ENCODE measurements at regions not wholly inside any gene's neighbourhood (a gene's known extent, or its start where the extent isn't known, plus 50 kb on each side); places are given as distances from the start of the nearest gene placed in this dataset.
"Not testable (repeated sequence)": the region's sequence is repeated elsewhere in the genome, so short reads cannot be mapped to it uniquely, and the experiment has no call there.

DNA sequence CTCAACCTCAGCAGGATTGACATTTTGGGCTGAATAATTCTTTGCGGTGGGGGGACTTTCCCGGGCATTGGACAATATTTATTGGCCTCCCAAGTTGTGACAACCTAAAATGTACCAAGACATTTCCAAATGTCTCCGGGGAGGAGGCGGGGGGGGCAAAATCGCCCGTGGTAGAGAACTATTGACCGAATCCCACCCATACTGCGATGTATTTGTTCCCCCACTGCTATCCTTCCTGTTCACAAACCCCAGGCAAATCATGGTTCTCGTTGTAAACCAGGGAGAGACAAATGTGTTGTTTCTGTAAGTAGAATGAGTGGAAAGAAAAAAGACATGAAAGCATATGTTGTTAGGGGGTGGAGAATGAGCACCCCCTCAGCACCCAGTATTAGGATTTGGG is 141.9 kb downstream of the PSAT1 start:
- DNase-seq = no peak

DNA sequence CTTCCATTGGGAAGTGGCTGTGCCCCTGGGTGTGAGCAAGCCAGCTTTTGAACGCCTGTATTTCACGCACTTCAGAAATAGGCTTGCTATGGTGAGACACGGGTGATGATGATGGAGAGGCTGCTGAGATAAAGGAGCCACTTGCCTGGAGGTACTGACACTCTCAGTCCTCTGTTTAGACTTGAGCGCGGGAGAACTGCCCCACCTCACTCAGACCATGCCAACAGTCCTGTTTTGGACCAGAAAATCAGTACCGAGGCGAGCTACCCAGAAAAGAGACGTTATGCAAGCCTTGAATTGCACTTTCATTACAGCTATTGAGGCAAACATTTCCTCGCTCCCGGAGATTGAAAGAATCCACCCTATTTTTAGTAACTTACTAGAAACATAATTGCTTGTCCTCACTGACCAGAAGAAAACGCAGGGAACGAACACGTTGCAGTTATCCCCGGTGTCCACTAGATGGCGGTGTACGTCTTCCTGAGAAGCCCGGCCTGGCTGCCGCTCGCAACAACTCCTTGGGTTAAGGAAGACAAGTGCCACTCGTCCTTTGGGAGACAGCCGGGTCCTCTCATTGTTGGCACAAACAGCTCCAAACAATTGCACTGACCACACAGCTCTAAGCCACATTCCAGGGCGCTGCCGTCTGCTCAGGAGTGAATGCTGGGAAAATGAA is 142.4 kb downstream of the PSAT1 start:
- peak; percentile 47 to 90 for DNase-seq

DNA sequence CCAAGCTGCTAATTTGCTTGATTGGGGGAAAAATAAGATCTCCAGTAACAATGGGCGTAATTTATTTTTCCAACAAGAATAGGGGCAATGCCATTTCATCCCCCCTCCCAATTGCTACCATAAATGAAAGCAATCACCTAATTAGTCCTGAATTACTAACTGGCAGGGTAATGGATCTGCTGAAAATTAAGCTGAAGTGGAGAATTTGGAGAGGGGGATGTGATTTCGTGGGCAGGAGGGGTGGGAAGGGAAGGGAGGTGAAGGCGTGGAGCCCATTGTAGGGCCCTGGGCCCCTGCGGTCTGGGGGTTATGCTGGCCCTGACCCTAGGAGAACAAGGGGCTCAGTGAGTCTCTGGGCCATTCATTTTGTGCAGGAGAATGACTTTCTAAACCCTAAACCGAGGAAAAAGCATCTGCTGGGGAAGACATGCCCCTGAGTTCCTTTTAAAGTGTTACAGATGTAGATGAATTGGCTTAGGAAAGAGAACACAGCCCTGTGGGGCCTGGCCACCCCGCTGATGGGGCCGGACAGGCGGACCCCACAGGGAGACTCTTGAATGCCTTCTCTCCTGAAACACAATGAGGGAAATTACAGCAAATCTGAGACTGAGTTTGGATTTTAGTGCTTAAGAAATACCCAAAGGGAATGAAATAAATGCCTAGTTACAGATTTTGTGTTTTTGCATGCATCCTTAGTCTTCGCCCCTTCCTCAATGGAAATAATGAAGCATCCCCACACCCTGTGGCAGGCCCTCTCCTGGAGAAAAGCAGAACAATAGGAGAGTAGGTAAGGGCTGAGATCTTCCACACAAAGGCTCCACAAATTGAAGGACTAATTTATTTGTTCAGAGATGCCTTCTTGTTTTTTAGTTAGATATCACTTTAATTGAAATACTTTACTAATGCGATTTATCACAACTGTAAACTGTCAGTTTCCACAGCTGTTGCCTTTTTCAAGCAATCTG is 143.2 kb downstream of the PSAT1 start:
- DNase-seq = no peak

DNA sequence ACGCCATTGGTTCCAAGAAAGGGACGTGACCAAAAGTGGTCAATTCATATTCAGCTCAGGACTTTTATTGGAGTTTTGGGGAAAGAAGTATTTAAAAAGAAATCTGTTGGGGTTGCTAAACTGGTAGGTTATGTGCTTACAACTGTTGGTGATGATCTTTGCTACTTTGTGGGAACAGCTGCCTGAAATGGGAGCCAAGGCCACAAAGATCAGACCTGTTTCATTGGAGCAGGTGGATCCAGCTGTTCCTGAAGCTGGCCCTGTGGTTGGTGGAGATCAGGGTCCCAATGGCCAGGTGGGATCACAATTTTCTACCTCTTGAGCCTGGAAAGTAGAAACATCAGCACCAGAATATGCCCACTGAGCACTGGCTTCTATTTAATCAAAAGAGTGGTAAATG is 144.5 kb downstream of the PSAT1 start:
- no peak for DNase-seq

DNA sequence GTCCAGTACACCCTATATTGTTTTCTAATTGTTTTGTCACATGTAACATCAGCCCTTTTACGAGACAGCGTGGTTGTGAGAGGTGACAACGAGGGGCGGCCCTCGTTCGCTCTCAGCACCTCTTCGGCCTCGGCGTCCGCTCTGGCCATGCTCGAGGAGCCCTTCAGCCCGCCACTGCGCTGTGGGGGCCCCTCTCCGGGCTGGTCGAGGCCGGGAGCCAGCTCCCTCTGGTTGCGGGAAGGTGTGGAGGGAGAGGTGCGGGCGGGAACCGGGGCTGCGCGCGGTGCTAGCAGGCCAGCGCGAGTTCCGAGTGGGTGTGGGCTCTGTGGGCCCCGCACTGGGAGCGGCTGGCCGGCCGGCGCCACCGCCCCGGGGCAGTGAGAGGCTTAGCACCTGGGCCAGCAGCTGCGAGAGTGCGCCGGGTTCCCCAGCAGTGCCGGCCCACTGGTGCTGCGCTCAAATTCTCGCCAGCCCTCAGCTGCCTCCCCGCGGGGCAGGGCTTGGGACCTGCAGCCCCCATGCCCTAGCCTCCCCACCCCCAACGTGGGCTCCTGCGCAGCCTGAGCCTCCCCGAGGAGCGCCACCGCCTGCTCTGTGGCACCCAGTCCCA is 145.0 kb downstream of the PSAT1 start:
- no peak for DNase-seq

DNA sequence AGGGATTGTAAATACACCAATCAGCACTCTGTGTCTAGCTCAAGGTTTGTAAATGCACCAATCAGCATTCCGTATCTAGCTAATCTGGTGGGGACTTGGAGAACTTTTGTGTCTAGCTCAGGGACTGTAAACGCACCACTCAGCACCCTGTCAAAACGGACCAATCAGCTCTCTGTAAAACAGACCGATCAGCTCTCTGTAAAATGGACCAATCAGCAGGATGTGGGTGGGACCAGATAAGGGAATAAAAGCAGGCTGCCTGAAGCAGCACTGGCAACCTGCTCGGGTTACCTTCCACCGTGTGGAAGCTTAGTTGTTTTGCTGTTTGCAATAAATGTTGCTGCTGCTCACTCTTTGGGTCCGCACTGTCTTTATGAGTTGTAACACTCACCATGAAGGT is 145.7 kb downstream of the PSAT1 start:
- not testable (repeated sequence) for DNase-seq

DNA sequence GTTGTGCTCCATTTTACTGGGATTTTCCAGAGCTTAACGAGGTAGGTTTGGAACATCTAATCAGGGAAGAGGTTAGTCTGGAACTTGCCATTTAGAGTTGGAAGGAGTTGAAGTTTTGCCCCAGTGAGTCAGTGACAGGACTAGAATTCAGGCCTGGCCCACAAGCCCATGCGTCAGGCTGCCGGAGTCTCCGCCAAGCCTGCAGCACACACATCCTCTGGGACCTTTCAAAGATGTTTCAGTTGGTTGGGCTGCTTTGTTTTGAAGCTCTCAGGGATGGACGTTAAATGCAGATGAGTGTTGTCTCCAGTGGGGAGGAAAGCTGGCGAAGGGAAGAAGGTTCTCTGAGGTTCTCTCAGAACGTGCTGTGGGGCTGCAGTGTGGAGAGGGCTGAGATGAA is 147.0 kb downstream of the PSAT1 start:
- no peak for DNase-seq

DNA sequence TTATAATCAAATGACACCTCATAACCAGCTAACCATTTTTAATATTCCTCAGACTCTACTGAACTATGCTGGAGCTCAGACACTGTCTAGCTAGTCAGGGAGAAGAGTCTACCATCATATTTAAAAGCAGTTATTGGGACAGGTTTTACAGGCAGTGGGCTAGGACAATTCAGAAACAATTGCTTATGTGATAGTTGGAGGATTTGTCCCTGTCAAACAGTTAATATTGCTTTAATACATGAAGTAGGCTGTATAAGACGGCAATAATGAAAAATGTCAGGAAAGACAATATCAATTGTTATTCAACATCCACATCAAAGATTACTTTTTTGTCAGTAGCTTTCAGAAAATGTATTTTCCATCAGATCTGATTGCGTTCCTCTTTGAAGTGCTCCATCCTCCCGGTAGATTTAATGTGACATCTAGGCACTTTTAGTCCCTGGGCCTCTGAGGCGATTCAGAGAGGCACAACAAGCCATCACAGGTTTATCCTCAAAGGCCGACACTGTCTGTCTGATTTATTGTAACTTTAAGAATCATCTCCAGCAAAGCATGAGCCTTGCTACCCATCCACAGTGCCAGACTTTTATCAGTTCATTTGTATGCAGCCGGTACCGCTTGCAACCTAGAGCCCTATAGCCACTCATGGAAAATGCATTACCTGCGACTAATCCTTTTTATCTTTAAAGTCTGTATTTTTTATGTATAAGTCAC is 152.2 kb downstream of the PSAT1 start:
- no peak for DNase-seq

DNA sequence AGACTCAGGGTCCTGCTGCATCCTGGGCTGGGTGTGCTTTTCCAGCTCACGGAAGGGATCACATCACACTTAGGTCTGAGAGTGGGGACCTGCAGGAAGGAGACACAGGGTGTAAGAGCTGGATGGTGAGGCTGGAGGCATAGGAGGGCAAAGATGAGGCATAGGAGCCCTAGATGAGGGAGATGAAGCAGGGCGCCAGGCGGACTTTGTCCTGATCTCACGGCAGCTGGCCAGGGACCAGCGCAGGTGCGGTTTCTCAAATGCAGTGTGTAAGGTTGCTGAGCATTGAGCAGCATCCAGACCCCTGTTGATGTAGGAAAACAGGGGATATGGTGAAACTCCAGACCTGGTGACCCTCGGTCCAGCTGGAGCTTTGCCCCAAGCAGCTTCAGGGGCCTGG is 156.5 kb downstream of the PSAT1 start:
- no peak for DNase-seq

DNA sequence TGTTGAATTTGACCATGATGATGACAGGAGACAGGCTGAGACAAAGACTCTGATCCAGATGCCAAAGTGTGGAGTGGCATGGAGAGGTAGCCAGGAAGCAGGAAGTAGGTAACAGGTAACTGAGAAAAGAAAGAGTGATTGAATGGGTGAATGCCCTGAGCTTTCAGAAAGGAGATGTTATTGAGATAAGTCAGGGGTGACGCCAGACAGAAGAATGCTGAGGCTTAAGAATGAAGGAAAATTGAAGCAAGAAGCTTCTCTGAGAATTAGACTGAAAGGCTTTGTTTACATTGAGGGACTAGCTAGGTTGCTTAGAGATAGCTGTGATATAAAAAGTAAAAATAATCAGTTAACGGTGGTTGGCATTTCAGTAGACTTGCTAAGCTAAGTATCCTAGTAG is 165.7 kb downstream of the PSAT1 start:
- no peak for DNase-seq

DNA sequence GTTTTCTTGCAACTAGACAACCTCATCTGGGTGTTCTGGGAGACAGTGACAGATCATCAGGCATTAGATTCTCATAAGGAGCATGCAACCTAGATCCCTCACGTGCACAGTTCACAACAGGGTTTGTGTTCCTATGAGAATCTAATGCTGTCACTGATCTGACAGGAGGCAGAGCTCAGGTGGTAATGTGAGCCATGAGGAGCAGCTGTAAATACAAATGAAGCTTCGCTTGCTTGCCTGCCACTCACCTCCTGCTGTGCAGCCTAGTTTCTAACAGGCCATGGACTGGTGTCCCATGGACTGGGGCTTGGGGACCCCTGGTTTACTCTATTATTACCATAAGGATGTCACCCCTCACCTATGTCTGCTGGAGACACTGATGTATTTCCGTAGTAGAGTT is 166.8 kb downstream of the PSAT1 start:
- DNase-seq = no peak

DNA sequence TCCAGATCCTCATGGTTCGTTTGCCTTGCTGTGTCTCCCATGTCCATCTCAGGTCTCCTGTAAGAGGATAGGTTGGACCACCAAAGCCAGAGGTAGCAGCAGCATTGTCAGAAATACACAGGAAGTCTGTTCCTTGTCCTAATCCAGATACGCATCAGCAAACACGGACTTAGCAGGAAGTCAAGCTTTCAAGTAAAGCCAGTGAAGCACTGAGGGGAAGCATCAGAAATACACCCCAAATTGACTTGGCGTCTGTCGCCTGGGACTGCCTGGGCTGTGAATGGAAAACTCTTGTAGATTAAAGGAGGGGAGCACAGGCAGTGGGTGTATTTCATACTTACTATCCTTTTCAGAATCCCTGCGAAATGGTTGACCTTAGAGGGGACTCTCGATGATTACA is 171.3 kb downstream of the PSAT1 start:
- no peak for DNase-seq

DNA sequence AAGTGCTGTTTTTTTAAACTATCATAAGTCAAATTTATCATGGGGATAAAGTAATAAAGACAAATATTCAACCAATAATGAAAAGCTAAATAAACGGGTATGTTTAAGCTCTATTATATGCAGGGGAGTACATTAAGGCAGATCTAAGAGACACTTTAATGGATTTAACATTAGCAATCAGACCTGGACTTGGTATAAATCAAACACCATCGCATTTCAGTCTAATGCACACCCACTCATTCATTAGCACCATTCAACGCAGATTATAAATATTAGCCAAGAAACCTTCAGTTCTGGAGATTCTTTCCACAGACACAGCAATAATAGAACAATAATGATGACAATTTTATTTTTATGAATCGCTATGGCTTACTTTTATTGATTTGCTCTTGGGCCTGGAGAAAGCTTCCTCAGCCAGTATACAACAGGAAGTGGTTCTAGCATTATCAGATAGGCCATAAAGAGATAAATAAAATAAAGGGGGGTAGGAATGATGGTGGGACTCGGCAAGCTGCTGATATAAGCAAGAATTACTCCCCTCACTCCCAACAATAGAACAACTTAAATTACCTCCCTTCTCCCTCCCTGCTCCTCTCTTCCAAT is 172.2 kb downstream of the PSAT1 start:
- DNase-seq = no peak

DNA sequence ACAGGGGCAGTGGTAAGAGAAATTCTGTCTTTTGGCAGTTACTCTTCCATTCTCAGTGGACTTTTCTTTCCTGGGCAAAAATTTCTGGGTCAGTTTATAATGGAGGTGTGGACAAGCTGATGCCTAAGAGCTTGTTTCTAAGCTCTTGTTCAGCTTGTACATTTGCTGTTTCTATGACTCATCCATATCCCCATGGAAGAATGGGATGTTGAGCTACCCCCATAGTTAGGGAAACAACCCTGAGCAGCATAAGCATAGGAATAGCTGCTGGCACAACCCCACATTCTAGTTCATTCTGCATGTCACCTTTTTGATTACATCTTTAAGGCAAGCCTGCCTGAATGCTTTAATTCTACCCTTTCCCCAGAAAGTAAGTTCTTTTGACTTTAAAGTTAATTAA is 173.3 kb downstream of the PSAT1 start:
- DNase-seq = no peak

DNA sequence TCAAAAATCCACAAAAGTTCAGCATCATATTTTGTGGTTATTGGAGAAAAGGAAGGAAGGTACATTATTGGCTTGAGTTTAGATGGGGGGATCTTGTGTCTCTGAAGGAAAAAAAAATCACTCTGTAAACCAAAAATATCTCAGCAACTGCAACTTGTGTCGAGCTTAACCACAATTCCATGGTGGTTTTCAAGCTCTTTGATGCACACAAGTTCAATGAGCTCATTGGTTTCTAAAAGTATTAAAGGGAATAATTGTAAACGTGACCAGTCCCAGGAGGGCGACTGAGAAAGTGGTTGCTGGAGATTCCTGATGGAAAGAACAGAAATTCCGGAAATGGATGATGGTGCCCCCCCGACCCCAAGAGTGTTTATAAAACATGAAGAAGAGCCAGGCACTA is 173.8 kb downstream of the PSAT1 start:
- DNase-seq = no peak

DNA sequence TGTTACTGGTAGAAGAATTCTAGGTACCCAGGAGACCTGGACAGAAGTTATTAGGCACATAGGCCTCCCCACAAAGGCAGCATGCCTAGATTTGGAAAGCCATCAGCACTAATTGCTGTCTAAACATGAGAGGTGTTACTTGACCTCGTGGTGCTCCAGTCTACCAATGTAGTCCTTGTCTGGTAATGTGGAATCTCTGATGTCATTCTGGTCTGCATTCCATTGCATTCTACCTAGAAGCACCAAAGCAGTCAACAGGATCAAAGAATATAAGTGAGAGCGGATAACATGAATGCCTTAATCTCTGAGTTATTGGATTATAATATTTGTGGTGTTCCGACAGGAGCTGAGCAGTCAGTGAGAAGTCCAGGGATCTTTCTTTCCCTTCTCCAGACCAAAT is 175.2 kb downstream of the PSAT1 start:
- no peak for DNase-seq

DNA sequence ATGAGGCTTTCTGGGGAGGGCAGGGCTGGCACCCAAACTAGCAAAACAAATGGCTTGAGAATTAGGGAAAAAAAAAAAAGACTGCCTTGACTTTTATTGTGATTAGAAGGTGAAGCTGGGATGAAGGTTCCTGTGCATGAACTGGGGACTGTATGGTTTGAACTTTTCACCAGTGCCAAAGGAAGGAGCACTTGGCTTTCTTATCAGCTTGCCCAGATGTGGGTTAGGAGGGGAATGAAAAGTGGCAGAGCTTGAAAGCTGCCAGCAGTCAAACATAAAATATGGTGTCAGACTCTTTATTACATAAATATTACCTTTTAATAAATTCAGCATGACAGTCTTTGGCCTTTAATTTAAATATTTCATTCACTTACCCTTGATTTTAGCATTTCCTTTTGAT is 182.5 kb downstream of the PSAT1 start:
- no peak for DNase-seq

DNA sequence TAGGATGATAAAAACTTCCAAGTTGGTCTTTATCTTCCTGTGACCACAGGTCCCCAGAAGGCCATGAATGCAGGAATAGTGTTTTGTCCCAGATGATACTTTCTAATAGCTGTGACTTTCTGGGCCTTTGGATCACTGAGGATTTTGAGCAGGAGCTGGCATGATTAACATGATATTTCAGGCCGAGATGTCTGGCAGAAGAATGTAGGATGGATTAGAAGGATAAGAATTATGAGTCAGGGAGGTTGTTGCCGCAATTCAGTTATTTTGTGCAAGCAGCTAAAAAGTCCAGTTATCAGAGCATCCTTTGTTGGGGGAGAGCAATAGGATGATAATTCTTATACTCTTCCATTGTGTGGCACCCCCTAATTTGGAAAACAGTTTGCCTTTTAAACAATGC is 189.7 kb downstream of the PSAT1 start:
- no peak for DNase-seq

DNA sequence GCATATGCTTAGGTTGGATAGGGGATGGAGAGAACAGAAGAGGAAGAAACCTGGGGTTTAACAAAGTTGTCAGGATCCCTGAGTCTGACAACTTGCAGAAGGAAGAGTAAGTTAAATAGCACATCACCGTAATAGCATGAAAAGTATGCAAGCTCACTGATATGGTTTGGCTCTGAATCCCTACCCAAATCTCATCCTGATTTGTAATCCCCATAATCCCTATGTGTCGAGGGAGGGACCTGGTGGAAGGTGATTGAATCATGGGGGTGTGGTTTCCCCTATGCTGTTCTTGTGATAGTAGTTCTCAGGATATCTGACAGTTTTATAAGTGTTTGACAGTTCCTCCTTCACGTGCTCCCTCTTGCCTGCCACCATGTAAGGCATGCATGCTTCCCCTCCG is 193.3 kb downstream of the PSAT1 start:
- DNase-seq = no peak

DNA sequence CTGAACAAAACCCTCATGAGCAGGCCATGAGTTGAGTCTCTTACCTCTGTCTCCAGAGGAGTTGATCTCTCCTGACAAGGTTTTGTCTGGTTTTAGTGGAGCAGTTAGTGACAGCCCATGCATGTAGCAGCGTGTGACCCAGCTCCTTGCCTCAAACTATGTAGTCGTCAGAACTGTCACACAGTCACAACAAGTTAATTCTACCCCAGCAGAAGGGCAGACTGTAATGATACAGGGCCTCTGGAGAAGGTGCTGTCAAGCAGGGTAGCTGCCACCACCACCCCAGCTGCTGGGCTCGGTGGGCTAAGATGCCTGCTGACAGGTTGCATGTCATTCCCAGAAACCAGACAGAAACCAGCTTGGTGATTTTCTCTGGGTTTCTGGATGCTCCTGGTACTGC is 194.5 kb downstream of the PSAT1 start:
- no peak for DNase-seq

DNA sequence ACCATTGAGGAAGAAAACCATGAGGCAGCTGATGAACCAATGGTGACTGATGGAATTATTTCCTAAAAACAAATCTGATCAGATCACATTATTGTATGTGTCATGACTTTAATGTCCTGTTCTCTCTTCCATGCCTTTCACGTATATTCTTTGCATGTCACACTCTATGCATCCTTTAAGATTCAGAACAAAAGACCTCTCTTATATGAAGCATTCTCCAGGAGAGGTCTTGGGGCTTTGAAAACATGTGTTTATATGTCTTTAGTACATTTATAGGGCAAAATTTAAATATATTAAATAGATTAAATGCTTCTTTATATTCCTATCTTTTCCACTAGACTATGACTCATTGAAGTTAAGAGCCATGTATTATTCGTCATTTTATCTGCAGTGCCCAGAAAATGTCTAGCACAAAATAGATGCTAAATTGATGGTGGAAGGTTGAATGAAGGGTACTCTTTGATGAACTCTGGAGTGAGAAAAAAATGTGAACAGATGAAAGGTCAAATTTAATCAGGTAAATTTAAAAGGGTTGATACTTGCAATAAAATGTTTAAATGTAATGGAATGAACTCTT is 196.3 kb downstream of the PSAT1 start:
- DNase-seq = no peak

DNA sequence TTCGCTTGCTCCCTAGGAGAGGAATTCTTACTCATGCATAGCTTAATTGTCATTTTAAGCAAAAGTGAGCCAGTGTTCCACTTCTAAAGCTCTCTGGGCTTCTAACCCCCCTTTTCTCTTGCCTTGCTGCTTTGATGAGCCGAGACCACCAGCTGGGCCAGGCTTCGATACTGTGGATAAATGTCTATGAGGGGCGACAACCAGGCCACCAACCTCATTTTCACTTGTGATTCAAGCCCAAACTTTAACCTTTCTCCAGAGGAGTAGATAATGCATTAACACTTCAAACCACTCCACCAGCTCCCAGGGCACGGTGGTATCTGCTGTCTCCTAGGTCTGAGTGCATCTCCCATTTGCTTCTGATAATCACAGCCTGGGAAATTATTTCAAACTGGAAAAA is 205.6 kb downstream of the PSAT1 start:
- no peak for DNase-seq

DNA sequence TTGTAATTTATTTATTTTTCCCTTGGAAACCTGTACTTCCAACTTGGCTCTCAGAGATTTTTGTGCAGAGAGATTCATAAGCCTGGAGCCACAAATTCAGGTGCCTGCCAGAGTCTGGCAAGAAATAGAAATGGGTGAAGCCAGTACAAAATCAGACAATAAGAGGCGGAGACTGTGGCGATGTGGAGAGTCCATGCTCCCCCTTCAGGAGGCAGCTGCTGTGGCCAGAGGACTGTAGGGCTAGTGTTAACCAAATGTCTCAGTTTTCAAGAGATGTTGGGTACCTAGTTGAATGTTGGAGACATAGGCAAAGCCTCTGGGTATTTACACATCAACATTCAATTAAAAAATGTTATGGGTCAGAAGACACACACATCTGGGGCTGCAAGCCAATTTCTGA is 208.6 kb downstream of the PSAT1 start:
- no peak for DNase-seq

Measured in inflammatory macrophage treated with lipopolysaccharide for 1 hour (primary cell).